Erythroblast (primary cell): ENCODE measurements at regions not wholly inside any gene's neighbourhood (a gene's known extent, or its start where the extent isn't known, plus 50 kb on each side); places are given as distances from the start of the nearest gene placed in this dataset.

Source experiments
- GATA1 ChIP-seq: IDR thresholded peaks from 2 replicates; pipeline ENCODE4 v1.6.1; 2011; ENCODE audit warnings: low read depth, mild to moderate bottlenecking, control low read depth, low read length, moderate library complexity
- POLR2A ChIP-seq: IDR thresholded peaks from 2 replicates; pipeline ENCODE4 v1.6.1; 2011; ENCODE audit warnings: mild to moderate bottlenecking, low read length

- TF ChIP-seq POLR2A (no peak), GATA1 (no peak)
Measured at GRCh38 chr18:24685254-24685959, 225.0 kb downstream of the HRH4 start.
